HEK293T (cell line): ENCODE measurements at regions not wholly inside any gene's neighbourhood (a gene's known extent, or its start where the extent isn't known, plus 50 kb on each side); places are given as distances from the start of the nearest gene placed in this dataset.

Experiments used
- CTCF ChIA-PET: fragments of 350-600 bp; formaldehyde crosslinking; extraction: SDS; loops from one replicate; lab custom pipeline; 2021; ENCODE audit warnings: antibody characterized with exemption, inconsistent platforms; lab: Yijun Ruan, JAX
- POLR2A ChIA-PET: fragments of 350-600 bp; formaldehyde crosslinking; extraction: SDS; loops from one replicate; lab custom pipeline; 2020; ENCODE audit warnings: antibody characterized with exemption, inconsistent platforms; lab: Yijun Ruan, JAX
- DNase-seq: peaks from one replicate; pipeline ENCODE4 v3.0.0; 2012; ENCODE audit warnings: mixed read lengths; ENCODE audit errors: extremely low spot score
- ARNT ChIP-seq: fragments of 450-650 bp; IDR thresholded peaks from 2 replicates; pipeline ENCODE4 v1.6.1; 2017; ENCODE audit warnings: mild to moderate bottlenecking
- BHLHE40 ChIP-seq: fragments of 450-650 bp; IDR thresholded peaks from 2 replicates; pipeline ENCODE4 v1.6.1; 2016; ENCODE audit warnings: mild to moderate bottlenecking, moderate library complexity, borderline replicate concordance
- CTBP1 ChIP-seq: fragments of 450-650 bp; IDR thresholded peaks from 2 replicates; pipeline ENCODE4 v1.6.1; 2016; ENCODE audit warnings: borderline replicate concordance
- ELF4 ChIP-seq: fragments of 450-650 bp; IDR thresholded peaks from 2 replicates; pipeline ENCODE4 v1.6.1; 2017; ENCODE audit warnings: antibody characterized with exemption
- FOXA1 ChIP-seq: fragments of 450-650 bp; IDR thresholded peaks from 2 replicates; pipeline ENCODE4 v1.6.1; 2016; ENCODE audit warnings: mild to moderate bottlenecking
- FOXK2 ChIP-seq: fragments of 450-650 bp; IDR thresholded peaks from 2 replicates; pipeline ENCODE4 v1.6.1; 2016; ENCODE audit warnings: mild to moderate bottlenecking
- FOXM1 ChIP-seq: fragments of 450-650 bp; IDR thresholded peaks from 2 replicates; pipeline ENCODE4 v1.6.1; 2017; ENCODE audit warnings: mild to moderate bottlenecking, borderline replicate concordance
- HDGF ChIP-seq: fragments of 450-650 bp; IDR thresholded peaks from 2 replicates; pipeline ENCODE4 v1.6.1; 2017; ENCODE audit warnings: antibody characterized with exemption, borderline replicate concordance
- L3MBTL2 ChIP-seq: fragments of 450-650 bp; conservative IDR thresholded peaks from 2 replicates; pipeline ENCODE4 v1.6.1; 2016; ENCODE audit warnings: mild to moderate bottlenecking
- LEF1 ChIP-seq: fragments of 450-650 bp; IDR thresholded peaks from 2 replicates; pipeline ENCODE4 v1.6.1; 2017; ENCODE audit warnings: mild to moderate bottlenecking, borderline replicate concordance
- NFRKB ChIP-seq: fragments of 450-650 bp; IDR thresholded peaks from 2 replicates; pipeline ENCODE4 v1.6.1; 2016; ENCODE audit warnings: mild to moderate bottlenecking, moderate library complexity
- PKNOX1 ChIP-seq: fragments of 450-650 bp; IDR thresholded peaks from 2 replicates; pipeline ENCODE4 v1.6.1; 2016
- SP1 ChIP-seq: fragments of 450-650 bp; IDR thresholded peaks from 2 replicates; pipeline ENCODE4 v1.6.1; 2017
- SUZ12 ChIP-seq: fragments of 450-650 bp; IDR thresholded peaks from 2 replicates; pipeline ENCODE4 v1.6.1; 2016; ENCODE audit warnings: mild to moderate bottlenecking
- TARDBP ChIP-seq: fragments of 450-650 bp; IDR thresholded peaks from 2 replicates; pipeline ENCODE4 v1.6.1; 2016
- ZNF384 ChIP-seq: fragments of 450-650 bp; IDR thresholded peaks from 2 replicates; pipeline ENCODE4 v1.6.1; 2016

GRCh38 chr12:97194546-97194945 lies 268.1 kb upstream of the RMST start:
- no peak for DNase-seq
- POLR2A ChIA-PET = no interaction called here
- CTCF ChIA-PET = no interaction called here
- TF ChIP-seq ARNT (no peak), FOXA1 (no peak), FOXM1 (no peak), HDGF (no peak), CTBP1 (no peak), L3MBTL2 (no peak), FOXK2 (no peak)

- no peak for TF ChIP-seq TARDBP
- TF ChIP-seq SP1 = no peak
- no peak for TF ChIP-seq FOXA1
- TF ChIP-seq FOXK2 = no peak
- no peak for TF ChIP-seq ZNF384
- TF ChIP-seq NFRKB = no peak
- no peak for TF ChIP-seq BHLHE40
- no peak for TF ChIP-seq ARNT
- TF ChIP-seq FOXM1 = no peak
- TF ChIP-seq L3MBTL2 = no peak
- no peak for TF ChIP-seq CTBP1
- no peak for TF ChIP-seq LEF1
- no peak for TF ChIP-seq PKNOX1
- TF ChIP-seq ELF4 = no peak
- TF ChIP-seq SUZ12 = no peak
- ChIA-PET CTCF (no interaction called here), POLR2A (no interaction called here)
- no peak for DNase-seq
Measured at GRCh38 chr12:97200181-97200580, 262.4 kb upstream of the RMST start.

- TF ChIP-seq ARNT = no peak
- no peak for TF ChIP-seq SUZ12
- no peak for TF ChIP-seq HDGF
- TF ChIP-seq FOXM1 = no peak
- TF ChIP-seq FOXA1 = no peak
- TF ChIP-seq ZNF384 = no peak
- TF ChIP-seq ELF4 = no peak
- no peak for TF ChIP-seq SP1
- TF ChIP-seq PKNOX1 = no peak
- no peak for TF ChIP-seq TARDBP
- no peak for TF ChIP-seq BHLHE40
- TF ChIP-seq L3MBTL2 = no peak
- no peak for TF ChIP-seq LEF1
- no peak for TF ChIP-seq CTBP1
- TF ChIP-seq FOXK2 = no peak
- TF ChIP-seq NFRKB = no peak
- POLR2A ChIA-PET = no interaction called here
- CTCF ChIA-PET = no interaction called here
- DNase-seq = no peak
Measured at GRCh38 chr12:97203408-97203807, 259.2 kb upstream of the RMST start.

- TF ChIP-seq FOXK2 (no peak), FOXA1 (no peak), SUZ12 (no peak), SP1 (no peak), HDGF (no peak), ARNT (no peak), LEF1 (no peak), FOXM1 (no peak), PKNOX1 (no peak), NFRKB (no peak), BHLHE40 (no peak), TARDBP (no peak), ZNF384 (no peak), CTBP1 (no peak), L3MBTL2 (no peak), ELF4 (no peak)
- DNase-seq = no peak
- ChIA-PET POLR2A (no interaction called here), CTCF (no interaction called here)
Measured at GRCh38 chr12:97209997-97210396, 252.6 kb upstream of the RMST start.

- ChIA-PET CTCF (no interaction called here), POLR2A (no interaction called here)
- TF ChIP-seq L3MBTL2 = no peak
- TF ChIP-seq ARNT = no peak
- DNase-seq = no peak
Measured at GRCh38 chr12:97211416-97211930, 251.1 kb upstream of the RMST start.

GRCh38 chr12:97216848-97217247 lies 245.8 kb upstream of the RMST start:
- no peak for DNase-seq
- CTCF ChIA-PET = no interaction called here
- TF ChIP-seq FOXA1 (no peak), FOXK2 (no peak), NFRKB (no peak), SP1 (no peak), CTBP1 (no peak), BHLHE40 (no peak), FOXM1 (no peak), ARNT (no peak), ZNF384 (no peak), SUZ12 (no peak), LEF1 (no peak), L3MBTL2 (no peak), HDGF (no peak), TARDBP (no peak), PKNOX1 (no peak), ELF4 (no peak)
- POLR2A ChIA-PET = no interaction called here
